ENCODE measurements at regions not wholly inside any gene's neighbourhood (a gene's known extent, or its start where the extent isn't known, plus 50 kb on each side); places are given as distances from the start of the nearest gene placed in this dataset.

- TF ChIP-seq TEAD4 (IDR thresholded peaks at IDR 0.05; ENCODE audit: borderline replicate concordance, insufficient read depth) (no peak), EP300 (IDR thresholded peaks at IDR 0.05; ENCODE audit: borderline replicate concordance in 1 of 2, low read depth in 1 of 2, low read length in 1 of 2) (peak in 1 of 2 experiments; percentile 94; a peak in 2 of 4 replicates), SIN3A (IDR thresholded peaks at IDR 0.05; ENCODE audit: borderline replicate concordance, low read depth, low read length) (no peak), ZBTB33 (IDR thresholded peaks at IDR 0.05; ENCODE audit: borderline replicate concordance, low read depth) (no peak), YY1 (IDR thresholded peaks at IDR 0.05; ENCODE audit: low read depth) (no peak), USF1 (IDR thresholded peaks at IDR 0.05; ENCODE audit: borderline replicate concordance, low read depth) (no peak), IRF3 (IDR thresholded peaks at IDR 0.05; ENCODE audit: low read depth, low read length) (no peak), CTCF (IDR thresholded peaks at IDR 0.05) (no peak), TAF1 (IDR thresholded peaks at IDR 0.05; ENCODE audit: borderline replicate concordance, low read depth, low read length) (no peak), SMC3 (IDR thresholded peaks at IDR 0.05; ENCODE audit: low read depth, low read length) (peak; percentile 19; the same call in 1 of the 2 replicates), FOXM1 (IDR thresholded peaks at IDR 0.05; ENCODE audit: low read depth) (no peak)
These were observed 205.4 kb upstream of the ZMIZ1 start (continued) for GRCh38 chr10:78863140-78863905.

- Histone ChIP-seq H3K4me1 (ENCODE audit: control insufficient read depth in 1 of 2, insufficient read depth in 2 of 2, low read depth in 1 of 2, low read length in 1 of 2) (peaks cover 0 to 84% of the 10 kb centered on the region in 2 experiments; a peak in 2 of 4 replicates), H3K27ac (ENCODE audit: low read depth in 2 of 2, low read length in 1 of 2) (peak overlapping the region in 1 of 2 experiments; percentile 94; a peak in 2 of 4 replicates), H3K9me3 (no peaks in the 10 kb centered on the region), H4K20me1 (ENCODE audit: insufficient read depth) (no peaks in the 10 kb centered on the region), H3F3A (replicated peaks; ENCODE audit: insufficient read depth) (no peaks in the 10 kb centered on the region), H3K9me2 (no peaks in the 10 kb centered on the region), H2AFZ (ENCODE audit: low read depth) (no peak overlapping the region), H3K9ac (no peak overlapping the region), H3K79me2 (ENCODE audit: insufficient read depth) (no peaks in the 10 kb centered on the region), H3K27me3 (ENCODE audit: insufficient read depth) (no peaks in the 10 kb centered on the region), H3K36me3 (replicated peaks in 1 of 2; ENCODE audit: control insufficient read depth in 1 of 2, insufficient read depth in 2 of 2, low read length in 1 of 2) (no peaks in the 10 kb centered on the region), H3K4me2 (no peak overlapping the region), H3K4me3 (ENCODE audit: low read depth in 2 of 2, low read length in 1 of 2) (no peak overlapping the region)
- POLR2A ChIA-PET: interaction anchor here (0.6 to 1.4 kb wide), 4 partner anchors 87 to 203 kb away, joined by 3 to 4 read pairs (median 3); no protein-coding TSS in a partner anchor
- CTCF ChIA-PET: interaction anchor here (0.5 to 1.5 kb wide), 9 partner anchors 11 to 817 kb away, joined by 3 to 9 read pairs (median 4); no protein-coding TSS in a partner anchor
- no peak for TF ChIP-seq RCOR1 (IDR thresholded peaks at IDR 0.05; ENCODE audit: low read length)
- TF ChIP-seq GATA2 (CRISPR knock-in tag; IDR thresholded peaks at IDR 0.05): peak; percentile 55
- TF ChIP-seq MXI1 (IDR thresholded peaks at IDR 0.05; ENCODE audit: low read depth, low read length): peak; percentile 63; the same call in 1 of the 2 replicates
- 93% methylated on average over 1 of the region's 1 CpG for WGBS (ENCODE audit: low lambda C conversion rate)
- DNase-seq: no peak
These were observed 204.9 kb upstream of the ZMIZ1 start for GRCh38 chr10:78863906-78864239.
